ENCODE measurements at regions not wholly inside any gene's neighbourhood (a gene's known extent, or its start where the extent isn't known, plus 50 kb on each side); places are given as distances from the start of the nearest gene placed in this dataset.
A peak's percentile ranks its signal among the peaks of the same experiment; 100 is the strongest.

GRCh38 chr3:11917051-11917450 is 70.4 kb upstream of the TAMM41 start:
- no peak for DNase-seq (ENCODE audit: low read depth)

- no peak for DNase-seq (ENCODE audit: low read depth)
Observed at GRCh38 chr3:11919390-11919789, 72.7 kb upstream of the TAMM41 start.

GRCh38 chr3:11924518-11924917 is 77.8 kb upstream of the TAMM41 start:
- DNase-seq (ENCODE audit: low read depth), result no peak

- DNase-seq (ENCODE audit: low read depth), result no peak
Observed at GRCh38 chr3:11928381-11928780, 75.8 kb upstream of the SYN2 start.

GRCh38 chr3:11929531-11929930 is 74.7 kb upstream of the SYN2 start:
- DNase-seq (ENCODE audit: low read depth), result no peak

- DNase-seq (ENCODE audit: low read depth), result no peak
Observed at GRCh38 chr3:11930084-11930483, 74.1 kb upstream of the SYN2 start.

GRCh38 chr3:11932636-11933035 is 71.6 kb upstream of the SYN2 start:
- no peak for DNase-seq (ENCODE audit: low read depth)

- DNase-seq (ENCODE audit: low read depth), result no peak
Observed at GRCh38 chr3:11933529-11933928, 70.7 kb upstream of the SYN2 start.

- DNase-seq (ENCODE audit: low read depth), result peak; percentile 53
Observed at GRCh38 chr3:11944052-11944673, 60.0 kb upstream of the SYN2 start.

GRCh38 chr3:11948331-11948730 is 55.9 kb upstream of the SYN2 start:
- DNase-seq (ENCODE audit: low read depth), result no peak

- DNase-seq (ENCODE audit: low read depth), result no peak
Observed at GRCh38 chr3:11948866-11949265, 55.3 kb upstream of the SYN2 start.

- no peak for DNase-seq (ENCODE audit: low read depth)
Observed at GRCh38 chr3:11949351-11949750, 54.8 kb upstream of the SYN2 start.

- DNase-seq (ENCODE audit: low read depth), result no peak
Observed at GRCh38 chr3:11950576-11950975, 53.6 kb upstream of the SYN2 start.

- DNase-seq (ENCODE audit: low read depth), result no peak
Observed at GRCh38 chr3:11953350-11953749, 50.8 kb upstream of the SYN2 start.

- no peak for DNase-seq (ENCODE audit: low read depth)
Observed at GRCh38 chr3:11953778-11954177, 50.4 kb upstream of the SYN2 start.

- DNase-seq (ENCODE audit: low read depth), result peak; percentile 53
Observed at GRCh38 chr3:11954312-11954934, 49.8 kb upstream of the SYN2 start.

Measured in Daoy (cell line).